ENCODE measurements at regions not wholly inside any gene's neighbourhood (a gene's known extent, or its start where the extent isn't known, plus 50 kb on each side); places are given as distances from the start of the nearest gene placed in this dataset.

- no peak for TF ChIP-seq CTCF (IDR thresholded peaks at IDR 0.05)
Measured at GRCh38 chr17:68107373-68107772, 71.8 kb downstream of the KPNA2 start.

- no peak for TF ChIP-seq CTCF (IDR thresholded peaks at IDR 0.05)
Measured at GRCh38 chr17:68108313-68109000, 72.9 kb downstream of the KPNA2 start.

- no peak for TF ChIP-seq CTCF (IDR thresholded peaks at IDR 0.05)
Measured at GRCh38 chr17:68122587-68122986, 87.1 kb downstream of the KPNA2 start.

GRCh38 chr17:68125111-68125870 lies 89.8 kb downstream of the KPNA2 start:
- no peak for TF ChIP-seq CTCF (IDR thresholded peaks at IDR 0.05)

DNA sequence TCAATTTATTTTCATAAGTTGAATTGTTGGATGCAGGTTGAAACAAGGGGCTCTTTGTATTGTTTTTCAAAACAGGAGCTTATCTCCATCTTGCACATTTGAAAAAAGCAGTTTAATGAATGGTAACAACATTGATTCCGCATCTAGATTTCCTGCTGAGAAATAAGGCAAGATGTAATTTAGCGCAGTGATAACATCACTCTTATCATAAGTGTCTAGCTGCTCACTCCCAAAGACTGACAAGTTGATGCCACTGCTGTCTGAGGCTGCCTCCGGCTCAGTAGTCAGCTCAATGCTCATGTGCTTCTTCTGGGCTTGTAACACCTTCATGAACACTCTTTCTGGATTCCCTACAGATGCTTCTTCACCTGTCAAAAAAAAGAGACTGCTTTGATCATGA lies 92.4 kb downstream of the KPNA2 start:
- no peak for TF ChIP-seq CTCF (IDR thresholded peaks at IDR 0.05)

- TF ChIP-seq CTCF (IDR thresholded peaks at IDR 0.05), result no peak
Measured at GRCh38 chr17:68131456-68131855, 95.9 kb downstream of the KPNA2 start.

DNA sequence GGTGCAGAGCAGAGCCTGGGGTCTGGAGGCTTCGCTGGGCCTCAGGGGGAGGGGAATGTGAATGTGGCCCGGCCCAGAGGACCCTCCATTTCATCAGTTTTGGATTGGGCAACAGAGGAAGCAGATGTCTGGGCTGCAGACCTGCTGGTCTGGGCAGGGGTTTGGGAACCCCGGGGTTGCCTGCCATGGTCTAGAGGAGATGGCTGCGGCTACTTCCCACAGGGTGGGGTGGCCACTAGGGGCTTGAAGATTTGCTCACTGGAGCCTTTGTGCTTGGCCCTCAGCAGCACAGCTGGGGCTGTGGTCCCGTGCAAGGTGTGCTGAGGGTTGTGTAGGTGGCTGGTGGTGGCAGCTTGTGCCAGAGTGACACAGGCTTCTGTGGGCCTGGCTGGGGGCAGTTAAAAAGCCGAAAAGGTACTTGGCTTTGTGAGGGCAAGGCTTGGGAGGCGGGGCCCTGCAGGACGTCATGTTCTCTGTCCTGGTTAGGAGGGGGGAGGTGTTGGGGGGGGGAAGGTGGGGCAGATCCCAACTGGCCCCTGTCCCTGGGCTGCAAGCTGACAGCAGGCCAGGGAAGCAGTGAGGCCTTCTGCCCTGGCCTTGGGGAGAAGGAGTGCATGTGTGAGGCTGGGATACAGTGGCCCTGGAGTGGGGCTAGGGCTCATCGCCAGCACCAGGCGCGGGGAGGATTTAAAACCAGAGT lies 98.0 kb downstream of the KPNA2 start:
- TF ChIP-seq CTCF (IDR thresholded peaks at IDR 0.05), result no peak

Measured in LNCAP (cell line).